NCI-H1105 treated with DMSO at 0.1 percent for 48 hours (cell line): ENCODE measurements at regions not wholly inside any gene's neighbourhood (a gene's known extent, or its start where the extent isn't known, plus 50 kb on each side); places are given as distances from the start of the nearest gene placed in this dataset.
"Not testable (repeated sequence)": the region's sequence is repeated elsewhere in the genome, so short reads cannot be mapped to it uniquely, and the experiment has no call there.

Experiments
- DNase-seq: peaks from one replicate; lab custom pipeline; 2025; lab: John Stamatoyannopoulos, UW

DNA sequence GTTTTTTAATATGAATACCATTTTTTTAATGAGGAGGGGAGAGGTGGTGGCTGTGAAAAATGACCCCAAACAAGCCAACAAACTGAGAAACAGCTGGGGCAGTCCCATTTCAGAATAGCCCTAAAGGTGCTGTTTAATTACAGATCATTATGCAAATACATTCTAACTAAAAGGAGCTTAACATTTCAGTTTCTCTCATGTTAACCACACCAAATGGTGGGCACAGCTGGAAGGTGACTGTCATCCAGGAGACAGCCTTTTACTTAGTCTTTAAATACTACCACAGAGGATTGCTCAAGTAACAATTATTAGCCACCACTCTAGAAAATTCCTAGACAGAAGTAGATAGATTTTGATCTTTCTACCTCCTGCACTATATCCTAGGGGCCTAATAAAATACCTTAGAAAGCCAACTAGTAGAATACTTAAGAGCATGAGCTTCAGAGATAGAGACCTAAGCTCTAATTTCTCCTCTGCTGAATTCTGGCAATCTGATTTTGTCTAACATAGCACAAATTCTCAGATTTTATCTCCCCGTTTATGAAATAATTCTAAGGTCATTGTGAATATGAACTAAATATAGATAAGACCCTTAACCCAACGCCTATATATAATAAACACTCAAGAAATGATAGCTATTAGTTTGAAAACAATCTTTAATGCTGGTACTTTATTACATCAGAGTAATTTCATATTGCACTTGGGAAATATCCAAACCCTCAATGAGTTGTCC lies 615.1 kb upstream of the NRSN1 start:
- DNase-seq, result no peak

DNA sequence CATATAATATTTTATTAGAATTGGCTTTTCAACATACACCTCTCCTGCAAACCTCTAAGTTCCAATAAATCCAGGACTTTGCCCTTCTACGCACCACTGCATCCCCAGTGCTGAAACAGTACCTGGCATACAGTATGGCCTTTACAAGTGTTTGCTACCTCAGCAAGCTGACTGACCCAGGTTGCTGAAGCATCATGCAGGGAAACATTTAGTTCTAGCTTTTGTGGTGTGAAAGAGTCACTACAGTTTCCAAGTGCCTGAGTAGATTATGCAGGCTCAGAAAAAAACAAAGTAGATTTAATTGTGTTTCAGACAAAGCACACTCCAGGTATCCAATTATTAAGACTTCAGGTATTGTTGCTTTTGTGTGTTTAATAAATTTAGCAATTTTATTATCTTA lies 614.2 kb upstream of the NRSN1 start:
- no peak for DNase-seq

DNA sequence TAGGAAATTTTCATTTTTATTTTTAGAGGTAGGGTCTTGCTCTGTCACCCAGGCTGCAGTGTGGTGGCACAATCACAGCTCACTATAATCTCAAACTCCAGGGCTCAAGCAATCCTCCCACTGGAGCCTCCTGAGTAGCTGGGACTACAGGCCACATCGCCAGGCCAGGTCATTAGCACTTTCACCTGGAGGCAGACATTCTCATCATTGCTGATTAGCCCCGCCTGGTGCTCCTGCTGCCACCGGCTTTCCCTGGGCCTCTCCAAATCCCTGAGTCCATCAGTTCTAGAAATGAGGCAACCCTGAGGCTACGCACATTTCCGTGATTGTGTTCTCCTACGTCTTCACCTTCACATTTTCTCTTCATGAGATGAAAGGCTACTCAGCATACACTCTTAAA lies 607.7 kb upstream of the NRSN1 start:
- no peak for DNase-seq

DNA sequence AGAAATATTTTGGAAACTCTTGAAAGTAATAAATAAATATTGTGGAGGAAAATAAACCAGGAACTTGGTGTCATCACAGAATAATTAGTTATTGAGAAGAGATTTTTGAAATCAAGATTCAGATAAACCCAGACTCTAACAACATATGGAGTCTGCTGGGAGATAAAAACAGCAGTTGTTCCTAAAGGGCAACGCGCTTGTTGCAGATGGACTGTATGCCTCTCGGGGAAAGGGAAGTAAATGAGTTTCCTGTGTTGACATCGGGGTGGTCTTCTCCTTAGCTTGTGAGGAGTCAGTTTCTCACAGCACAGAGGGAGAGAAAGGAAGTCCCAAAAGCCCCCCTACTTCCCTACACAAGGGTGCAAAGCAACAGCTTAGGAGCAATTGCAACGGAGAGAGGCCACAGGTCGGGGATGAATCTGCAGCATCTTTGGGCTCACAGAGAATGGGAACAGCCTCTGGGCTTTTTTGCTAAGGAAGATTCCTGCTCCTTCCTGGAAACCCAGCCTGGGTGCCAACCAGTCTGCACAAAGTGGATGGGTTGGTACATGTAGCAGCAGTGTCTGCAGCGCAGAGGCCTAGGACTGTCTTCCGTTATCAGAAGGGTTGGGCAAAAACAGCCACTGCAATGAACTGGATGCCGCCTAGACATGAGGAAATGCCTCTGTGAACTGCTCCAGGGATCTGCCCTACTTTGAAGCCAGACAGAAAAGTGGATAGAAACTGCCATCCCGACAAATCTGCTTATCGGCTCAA lies 603.0 kb upstream of the NRSN1 start:
- DNase-seq, result no peak

GRCh38 chr6:23523771-23524170 lies 602.2 kb upstream of the NRSN1 start:
- DNase-seq, result no peak

DNA sequence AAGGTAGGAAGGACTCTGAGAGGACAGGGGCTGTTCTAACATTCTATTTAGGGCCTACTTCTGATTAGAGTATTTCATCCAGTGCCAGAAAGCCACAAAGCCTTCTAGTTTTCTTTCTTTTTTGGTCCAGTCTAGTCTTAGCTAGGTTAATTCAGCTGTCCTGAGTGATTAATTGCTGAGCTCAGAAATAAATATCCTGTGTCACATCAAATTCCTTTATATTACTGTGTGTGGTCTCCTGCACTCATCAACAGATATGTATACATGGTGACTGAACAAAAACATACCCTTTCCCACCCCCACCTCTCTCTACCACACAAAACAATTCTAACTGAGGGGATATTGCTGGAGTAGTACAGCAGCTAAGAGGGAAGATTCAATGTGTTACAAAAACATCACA lies 601.5 kb upstream of the NRSN1 start:
- no peak for DNase-seq

DNA sequence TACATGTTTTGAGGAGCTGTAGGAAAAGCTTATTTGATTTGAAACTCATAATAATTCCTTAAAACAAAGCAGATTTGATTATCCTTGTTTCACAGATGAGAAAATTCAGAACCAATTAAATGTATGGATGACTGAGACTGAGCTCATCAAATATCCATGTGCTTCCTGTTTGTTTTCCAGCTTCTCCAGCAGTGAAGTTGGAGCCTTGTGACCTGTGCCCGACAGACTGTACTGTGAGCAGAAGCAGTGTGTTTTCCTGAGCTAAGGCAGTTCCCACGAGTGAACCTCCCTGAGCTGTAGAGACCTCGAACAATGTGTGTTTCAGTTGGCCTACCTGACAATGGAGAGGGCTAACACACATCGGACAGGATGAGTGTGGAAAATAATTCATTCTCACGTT lies 599.5 kb upstream of the NRSN1 start:
- DNase-seq, result no peak

GRCh38 chr6:23529902-23530301 lies 596.1 kb upstream of the NRSN1 start:
- DNase-seq, result no peak

DNA sequence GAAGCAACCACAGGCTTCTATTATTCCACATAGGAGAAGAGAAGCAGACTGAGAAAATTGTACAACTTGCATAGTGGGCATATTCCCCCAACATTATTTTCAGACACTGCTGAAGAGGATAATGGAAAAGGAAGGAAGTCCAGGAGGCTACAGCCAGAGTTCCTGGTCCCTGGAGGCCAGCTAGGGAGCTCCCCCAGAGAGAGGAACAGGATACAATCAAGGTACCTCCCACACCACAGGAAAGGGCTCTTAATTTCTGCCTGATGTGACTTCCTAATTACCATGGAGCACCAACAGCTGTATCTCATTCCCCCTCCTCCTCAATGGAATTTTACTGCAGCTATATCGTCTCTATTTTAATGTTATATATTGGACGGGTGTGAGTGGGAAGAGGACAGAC lies 594.3 kb upstream of the NRSN1 start:
- DNase-seq, result no peak

- DNase-seq, result no peak
These were observed 593.8 kb upstream of the NRSN1 start for GRCh38 chr6:23532227-23532626.

DNA sequence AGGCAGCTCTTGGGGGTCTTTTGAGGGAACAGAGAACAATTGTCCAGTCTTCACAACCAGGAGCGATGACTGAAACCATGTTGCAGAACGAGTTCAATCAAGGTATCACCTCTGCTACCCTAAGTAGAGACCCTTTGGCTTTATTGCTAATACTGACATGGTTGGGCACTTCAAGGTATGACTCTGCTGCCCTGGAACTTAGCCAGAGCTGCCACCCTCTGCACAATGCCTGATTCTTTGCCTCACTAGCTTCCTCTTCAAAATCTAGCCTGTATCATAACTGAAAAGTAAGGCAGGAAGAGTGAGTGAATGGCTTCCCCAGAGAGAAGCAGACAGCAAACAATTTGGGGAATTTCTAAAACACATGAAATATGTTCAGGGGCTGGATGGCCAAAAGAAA lies 592.7 kb upstream of the NRSN1 start:
- peak; percentile 28 for DNase-seq

- peak; percentile 96 for DNase-seq
These were observed 592.1 kb upstream of the NRSN1 start for GRCh38 chr6:23533944-23534343.

DNA sequence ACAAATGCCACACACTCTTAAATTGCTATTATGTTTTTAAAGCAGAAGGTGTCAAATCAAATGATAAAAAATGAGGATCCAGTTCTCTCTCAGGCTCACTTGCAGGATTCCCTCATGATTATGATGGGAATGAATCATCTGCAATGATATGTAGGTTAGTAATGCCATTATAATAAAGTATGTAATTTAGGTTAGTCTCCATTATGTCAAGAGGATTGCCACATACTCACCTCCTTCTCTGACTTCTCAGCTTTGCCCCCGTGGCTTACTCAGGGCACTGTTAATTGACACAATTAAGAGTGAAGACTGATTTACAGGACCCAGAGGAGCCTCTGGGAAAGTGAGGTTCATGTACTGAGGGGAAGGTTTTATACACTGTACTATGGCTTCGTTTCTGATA lies 591.7 kb upstream of the NRSN1 start:
- peak; percentile 44 for DNase-seq

GRCh38 chr6:23535101-23535500 lies 590.9 kb upstream of the NRSN1 start:
- DNase-seq, result no peak

- no peak for DNase-seq
These were observed 588.2 kb upstream of the NRSN1 start for GRCh38 chr6:23537828-23538227.

GRCh38 chr6:23547851-23548250 lies 578.2 kb upstream of the NRSN1 start:
- DNase-seq, result no peak

DNA sequence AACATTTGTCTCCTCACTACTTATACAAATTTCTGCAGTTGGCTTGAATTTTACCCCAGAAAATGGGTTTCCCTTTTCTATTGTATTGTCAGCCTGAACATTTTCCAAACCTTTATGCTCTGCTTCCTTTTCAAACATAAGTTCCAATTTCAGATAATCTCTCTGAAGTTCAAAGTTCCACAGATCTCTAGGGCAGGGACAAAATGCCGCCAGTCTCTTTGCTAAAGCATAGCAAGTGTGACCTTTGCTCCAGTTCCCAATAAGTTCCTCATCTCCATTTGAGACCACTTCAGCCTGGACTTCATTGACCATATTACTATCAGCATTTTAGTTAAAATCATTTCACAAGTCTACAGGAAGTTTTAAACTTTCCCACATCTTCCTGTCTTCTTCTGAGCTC lies 571.1 kb upstream of the NRSN1 start:
- not testable (repeated sequence) for DNase-seq

GRCh38 chr6:23559587-23560343 lies 566.2 kb upstream of the NRSN1 start:
- no peak for DNase-seq

GRCh38 chr6:23561732-23562131 lies 564.3 kb upstream of the NRSN1 start:
- no peak for DNase-seq

DNA sequence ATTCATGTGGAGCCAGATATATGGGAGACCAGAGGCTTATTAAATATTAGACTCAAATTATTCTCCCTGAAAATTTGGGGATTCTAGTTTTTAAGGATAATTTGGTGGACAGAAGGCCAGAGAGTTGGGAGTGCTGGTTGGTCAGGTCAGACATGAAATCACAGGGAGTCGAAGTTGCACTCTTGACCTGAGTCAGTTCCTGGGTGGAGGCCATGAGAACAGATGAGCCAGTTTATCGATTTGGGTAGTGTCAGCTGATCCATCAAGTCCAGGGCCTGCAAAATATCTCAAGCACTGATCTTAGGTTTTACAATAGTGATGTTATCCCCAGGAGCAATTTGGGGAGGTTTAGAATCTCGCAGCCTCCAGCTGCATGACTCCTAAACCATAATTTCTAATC lies 563.5 kb upstream of the NRSN1 start:
- DNase-seq, result no peak

DNA sequence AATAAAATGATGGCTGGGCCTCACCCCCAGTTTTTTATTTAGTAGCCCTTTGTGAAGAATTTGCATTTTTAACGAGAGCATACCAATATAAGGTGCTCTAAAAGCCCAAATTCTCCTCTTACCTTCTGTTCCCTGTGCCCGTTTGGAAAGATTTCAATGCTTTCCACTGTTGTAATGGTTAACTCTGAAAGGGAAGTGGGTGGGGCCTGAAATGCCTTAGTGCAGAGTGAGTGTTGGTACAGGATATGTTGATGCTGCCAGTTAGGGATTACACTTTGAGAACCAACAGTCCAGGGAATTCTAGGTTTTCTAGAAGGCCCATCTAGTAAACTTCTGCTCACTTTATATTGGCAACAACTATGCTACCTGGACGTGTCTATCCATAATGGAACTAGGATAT lies 562.7 kb upstream of the NRSN1 start:
- DNase-seq, result no peak

GRCh38 chr6:23566418-23566817 lies 559.6 kb upstream of the NRSN1 start:
- peak; percentile 77 for DNase-seq

DNA sequence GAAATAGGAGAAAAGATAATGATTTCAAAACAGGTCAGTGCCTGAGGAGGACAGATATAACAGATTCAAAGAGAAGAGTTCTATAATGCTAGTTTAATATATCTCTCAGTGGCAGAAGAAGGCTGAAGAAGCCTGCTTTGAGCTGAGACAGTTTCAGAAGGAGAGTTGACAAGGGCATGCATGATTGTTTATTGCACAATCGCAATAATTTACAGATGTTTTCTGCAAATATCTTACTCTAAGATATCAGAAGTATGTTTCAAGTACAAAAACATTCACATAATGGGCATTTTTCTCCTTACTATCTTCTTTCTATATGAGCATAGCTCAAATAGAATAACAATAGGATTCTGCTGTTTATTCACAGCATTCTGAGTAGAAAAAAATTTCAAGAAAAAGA lies 557.7 kb upstream of the NRSN1 start:
- no peak for DNase-seq
